ENCODE measurements at regions not wholly inside any gene's neighbourhood (a gene's known extent, or its start where the extent isn't known, plus 50 kb on each side); places are given as distances from the start of the nearest gene placed in this dataset.

DNA sequence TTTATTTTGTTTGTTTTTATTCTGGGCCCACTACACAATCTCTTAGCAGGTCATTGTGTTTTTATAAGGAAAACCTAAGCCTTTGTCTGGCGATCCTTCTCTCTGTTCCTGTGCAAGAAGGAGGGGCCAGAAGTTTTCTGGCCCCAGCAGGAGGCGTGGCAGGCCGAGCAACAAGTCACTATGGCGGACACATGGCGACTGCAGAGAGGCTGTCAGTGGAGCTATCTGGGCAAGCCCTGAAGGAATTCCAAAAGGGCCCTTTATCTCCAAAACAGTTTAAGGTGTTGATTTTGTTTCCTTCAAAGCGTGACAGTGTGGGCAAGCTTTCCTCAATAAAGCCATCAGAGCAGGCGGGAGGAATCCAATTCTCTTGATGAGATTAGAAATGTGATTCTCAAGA is 118.8 kb upstream of the CTAGE1 start (continued):
- TF ChIP-seq PAX5 (IDR thresholded peaks at IDR 0.05; ENCODE audit: borderline replicate concordance, low read depth, low read length) (no peak), RAD51 (IDR thresholded peaks at IDR 0.05) (no peak), POU2F2 (IDR thresholded peaks at IDR 0.05; ENCODE audit: borderline replicate concordance, low read depth, low read length) (no peak), SREBF2 (IDR thresholded peaks at IDR 0.05; ENCODE audit: low read length) (no peak), RFX5 (IDR thresholded peaks at IDR 0.05; ENCODE audit: low read depth, low read length) (no peak), HCFC1 (IDR thresholded peaks at IDR 0.05; ENCODE audit: low read length) (no peak)

DNA sequence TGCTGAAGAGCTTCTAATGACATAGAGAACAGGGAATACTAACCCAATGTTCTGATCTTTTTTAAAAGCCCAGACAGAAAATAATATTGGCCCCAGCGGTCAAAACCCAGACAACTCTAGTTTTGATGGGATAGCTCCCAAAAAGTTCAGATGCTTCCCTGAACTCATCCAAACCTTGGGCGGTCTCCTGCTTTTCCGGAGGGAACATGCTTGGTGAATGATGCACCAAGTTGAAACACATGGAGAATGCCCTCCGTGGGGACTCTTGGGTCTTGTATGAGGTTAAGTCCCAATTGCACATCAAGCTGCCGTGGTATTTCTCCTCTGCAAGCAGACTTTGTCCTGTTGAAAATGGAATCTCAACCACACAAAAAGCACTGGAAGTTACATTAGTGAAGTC is 120.7 kb upstream of the CTAGE1 start:
- H3K36me3 ChIP-seq (ENCODE audit: control insufficient read depth in 2 of 2, insufficient read depth in 2 of 2, low read length in 1 of 2) = no peaks in the 10 kb centered on the region
- intact Hi-C loops (cut with micrococcal nuclease; ENCODE audit: unreplicated experiment) (no loop called here), in situ Hi-C loops (cut with MboI) (no loop called here)
- no peak overlapping the region for H3K9ac ChIP-seq (ENCODE audit: control insufficient read depth, insufficient read depth, low read length)
- H3K79me2 ChIP-seq (ENCODE audit: control insufficient read depth, insufficient read depth, low read length) = no peaks in the 10 kb centered on the region
- FAIRE-seq = no peak
- no peak overlapping the region for H3K4me3 ChIP-seq
- CTCF ChIA-PET = no interaction called here
- DNase-seq (ENCODE audit: low read depth, low spot score) = no peak
- RAD21 ChIA-PET (ENCODE audit: unreplicated experiment) = no interaction called here
- POLR2A ChIA-PET = no interaction called here
- ATAC-seq = no peak
- H3K27ac ChIP-seq (ENCODE audit: control insufficient read depth, insufficient read depth) = no peak overlapping the region
- no peak overlapping the region for H2AFZ ChIP-seq (ENCODE audit: control insufficient read depth, low read depth, low read length)
- TF ChIP-seq ESRRA (IDR thresholded peaks at IDR 0.05; ENCODE audit: low read length) (no peak), DPF2 (IDR thresholded peaks at IDR 0.05) (no peak), CBX3 (IDR thresholded peaks at IDR 0.05; ENCODE audit: borderline replicate concordance, low read depth) (no peak), NR2F1 (conservative IDR thresholded peaks at IDR 0.05) (no peak), STAT3 (IDR thresholded peaks at IDR 0.05; ENCODE audit: low read depth, low read length) (no peak), POLR2AphosphoS5 (IDR thresholded peaks at IDR 0.05; ENCODE audit: low read length) (no peak), SREBF1 (IDR thresholded peaks at IDR 0.05; ENCODE audit: low read length) (no peak), RAD21 (IDR thresholded peaks at IDR 0.05; ENCODE audit: insufficient read depth, low read depth, low read length) (no peak), NFYA (IDR thresholded peaks at IDR 0.05; ENCODE audit: borderline replicate concordance, low read depth, low read length) (no peak), SMAD1 (IDR thresholded peaks at IDR 0.05; ENCODE audit: low read depth, partially characterized antibody) (no peak)
- TF ChIP-seq, protein P1, sequence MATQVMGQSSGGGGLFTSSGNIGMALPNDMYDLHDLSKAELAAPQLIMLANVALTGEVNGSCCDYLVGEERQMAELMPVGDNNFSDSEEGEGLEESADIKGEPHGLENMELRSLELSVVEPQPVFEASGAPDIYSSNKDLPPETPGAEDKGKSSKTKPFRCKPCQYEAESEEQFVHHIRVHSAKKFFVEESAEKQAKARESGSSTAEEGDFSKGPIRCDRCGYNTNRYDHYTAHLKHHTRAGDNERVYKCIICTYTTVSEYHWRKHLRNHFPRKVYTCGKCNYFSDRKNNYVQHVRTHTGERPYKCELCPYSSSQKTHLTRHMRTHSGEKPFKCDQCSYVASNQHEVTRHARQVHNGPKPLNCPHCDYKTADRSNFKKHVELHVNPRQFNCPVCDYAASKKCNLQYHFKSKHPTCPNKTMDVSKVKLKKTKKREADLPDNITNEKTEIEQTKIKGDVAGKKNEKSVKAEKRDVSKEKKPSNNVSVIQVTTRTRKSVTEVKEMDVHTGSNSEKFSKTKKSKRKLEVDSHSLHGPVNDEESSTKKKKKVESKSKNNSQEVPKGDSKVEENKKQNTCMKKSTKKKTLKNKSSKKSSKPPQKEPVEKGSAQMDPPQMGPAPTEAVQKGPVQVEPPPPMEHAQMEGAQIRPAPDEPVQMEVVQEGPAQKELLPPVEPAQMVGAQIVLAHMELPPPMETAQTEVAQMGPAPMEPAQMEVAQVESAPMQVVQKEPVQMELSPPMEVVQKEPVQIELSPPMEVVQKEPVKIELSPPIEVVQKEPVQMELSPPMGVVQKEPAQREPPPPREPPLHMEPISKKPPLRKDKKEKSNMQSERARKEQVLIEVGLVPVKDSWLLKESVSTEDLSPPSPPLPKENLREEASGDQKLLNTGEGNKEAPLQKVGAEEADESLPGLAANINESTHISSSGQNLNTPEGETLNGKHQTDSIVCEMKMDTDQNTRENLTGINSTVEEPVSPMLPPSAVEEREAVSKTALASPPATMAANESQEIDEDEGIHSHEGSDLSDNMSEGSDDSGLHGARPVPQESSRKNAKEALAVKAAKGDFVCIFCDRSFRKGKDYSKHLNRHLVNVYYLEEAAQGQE (IDR thresholded peaks at IDR 0.05; ENCODE audit: low read depth, low read length) = no peak
- TF ChIP-seq, protein P2, sequence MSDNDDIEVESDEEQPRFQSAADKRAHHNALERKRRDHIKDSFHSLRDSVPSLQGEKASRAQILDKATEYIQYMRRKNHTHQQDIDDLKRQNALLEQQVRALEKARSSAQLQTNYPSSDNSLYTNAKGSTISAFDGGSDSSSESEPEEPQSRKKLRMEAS (IDR thresholded peaks at IDR 0.05; ENCODE audit: low read depth, low read length) = no peak
- TF ChIP-seq, protein P3, sequence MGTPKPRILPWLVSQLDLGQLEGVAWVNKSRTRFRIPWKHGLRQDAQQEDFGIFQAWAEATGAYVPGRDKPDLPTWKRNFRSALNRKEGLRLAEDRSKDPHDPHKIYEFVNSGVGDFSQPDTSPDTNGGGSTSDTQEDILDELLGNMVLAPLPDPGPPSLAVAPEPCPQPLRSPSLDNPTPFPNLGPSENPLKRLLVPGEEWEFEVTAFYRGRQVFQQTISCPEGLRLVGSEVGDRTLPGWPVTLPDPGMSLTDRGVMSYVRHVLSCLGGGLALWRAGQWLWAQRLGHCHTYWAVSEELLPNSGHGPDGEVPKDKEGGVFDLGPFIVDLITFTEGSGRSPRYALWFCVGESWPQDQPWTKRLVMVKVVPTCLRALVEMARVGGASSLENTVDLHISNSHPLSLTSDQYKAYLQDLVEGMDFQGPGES (IDR thresholded peaks at IDR 0.05) = no peak
- no peaks in the 10 kb centered on the region for H4K20me1 ChIP-seq (ENCODE audit: control insufficient read depth, insufficient read depth)
- H3K27me3 ChIP-seq (replicated peaks in 1 of 2; ENCODE audit: control insufficient read depth in 2 of 2, insufficient read depth in 2 of 2, low read length in 1 of 2) = no peaks in the 10 kb centered on the region
- no peaks in the 10 kb centered on the region for H3K9me3 ChIP-seq (replicated peaks; ENCODE audit: control insufficient read depth, insufficient read depth, low read length)
- no peaks in the 10 kb centered on the region for H3K4me1 ChIP-seq (ENCODE audit: control insufficient read depth, insufficient read depth, low read length)
- 19% methylated on average over 5 of the region's 5 CpGs for WGBS (ENCODE audit: insufficient coverage, insufficient replicate concordance, low lambda C conversion rate, missing lambda C conversion rate)
- H3K4me2 ChIP-seq (ENCODE audit: control insufficient read depth, insufficient read depth) = no peak overlapping the region
- no TSS peak for BruUV-seq (replicated peaks)
- SMC1A ChIA-PET (ENCODE audit: uncharacterized antibody, unreplicated experiment) = no interaction called here

All from GM12878 (cell line).